ENCODE measurements at regions not wholly inside any gene's neighbourhood (a gene's known extent, or its start where the extent isn't known, plus 50 kb on each side); places are given as distances from the start of the nearest gene placed in this dataset.

DNA sequence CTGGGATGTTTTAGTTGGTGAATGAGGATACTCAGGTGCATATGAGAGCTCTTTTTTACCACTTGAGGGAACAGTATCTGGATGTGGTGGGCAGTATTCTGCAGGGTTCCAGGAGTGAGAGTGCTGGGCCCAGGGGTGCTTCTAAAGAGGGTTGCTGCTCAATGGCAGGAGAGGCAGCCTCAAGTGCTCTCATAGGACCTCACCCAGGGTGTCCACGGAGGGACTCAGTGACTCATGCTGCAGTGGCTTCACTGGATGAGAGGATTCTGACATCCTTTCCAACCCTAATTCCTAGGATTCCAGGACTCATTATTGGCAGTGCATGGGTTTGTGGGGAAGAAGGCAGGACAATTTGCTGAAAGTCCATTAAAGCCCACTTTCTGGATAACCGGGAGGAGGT is 176.6 kb upstream of the FERMT1 start:
- Histone ChIP-seq H3K27me3 (no peaks in the 10 kb centered on the region), H3K36me3 (no peaks in the 10 kb centered on the region), H3K27ac (no peak overlapping the region), H3K9me3 (no peaks in the 10 kb centered on the region), H3K4me3 (no peak overlapping the region), H3K4me1 (no peaks in the 10 kb centered on the region)
- TF ChIP-seq, protein P1, sequence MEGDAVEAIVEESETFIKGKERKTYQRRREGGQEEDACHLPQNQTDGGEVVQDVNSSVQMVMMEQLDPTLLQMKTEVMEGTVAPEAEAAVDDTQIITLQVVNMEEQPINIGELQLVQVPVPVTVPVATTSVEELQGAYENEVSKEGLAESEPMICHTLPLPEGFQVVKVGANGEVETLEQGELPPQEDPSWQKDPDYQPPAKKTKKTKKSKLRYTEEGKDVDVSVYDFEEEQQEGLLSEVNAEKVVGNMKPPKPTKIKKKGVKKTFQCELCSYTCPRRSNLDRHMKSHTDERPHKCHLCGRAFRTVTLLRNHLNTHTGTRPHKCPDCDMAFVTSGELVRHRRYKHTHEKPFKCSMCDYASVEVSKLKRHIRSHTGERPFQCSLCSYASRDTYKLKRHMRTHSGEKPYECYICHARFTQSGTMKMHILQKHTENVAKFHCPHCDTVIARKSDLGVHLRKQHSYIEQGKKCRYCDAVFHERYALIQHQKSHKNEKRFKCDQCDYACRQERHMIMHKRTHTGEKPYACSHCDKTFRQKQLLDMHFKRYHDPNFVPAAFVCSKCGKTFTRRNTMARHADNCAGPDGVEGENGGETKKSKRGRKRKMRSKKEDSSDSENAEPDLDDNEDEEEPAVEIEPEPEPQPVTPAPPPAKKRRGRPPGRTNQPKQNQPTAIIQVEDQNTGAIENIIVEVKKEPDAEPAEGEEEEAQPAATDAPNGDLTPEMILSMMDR (IDR thresholded peaks at IDR 0.05): no peak
- DNase-seq (ENCODE audit: low spot score in 2 of 2): no peak
- intact Hi-C loops (cut with DNase I): no loop called here

DNA sequence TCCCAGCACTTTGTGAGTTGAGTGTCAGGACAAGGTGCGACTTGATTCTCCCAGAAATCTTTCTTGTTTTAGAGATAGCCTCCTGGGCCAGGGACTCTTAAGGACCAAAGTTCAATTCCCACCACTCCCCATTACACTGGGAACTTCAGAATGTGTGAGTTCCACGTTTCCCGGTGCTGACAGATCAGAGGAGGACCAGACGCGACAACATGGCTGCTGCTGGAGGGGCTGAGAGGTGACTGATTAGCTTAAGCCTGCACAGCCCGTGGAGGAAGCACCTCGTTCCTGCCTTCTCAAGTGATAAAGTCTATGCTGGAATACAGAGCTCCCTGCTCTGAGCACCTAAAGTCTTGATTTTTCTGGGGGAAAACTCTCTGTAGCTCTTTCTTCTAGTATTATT is 175.2 kb upstream of the FERMT1 start:
- intact Hi-C loops (cut with DNase I): no loop called here
- Histone ChIP-seq H3K27me3 (no peaks in the 10 kb centered on the region), H3K4me3 (no peak overlapping the region), H3K9me3 (no peaks in the 10 kb centered on the region), H3K27ac (no peak overlapping the region), H3K4me1 (no peaks in the 10 kb centered on the region), H3K36me3 (no peaks in the 10 kb centered on the region)
- TF ChIP-seq, protein P1 (IDR thresholded peaks at IDR 0.05): no peak
- DNase-seq (ENCODE audit: low spot score in 2 of 2): no peak

- H3K4me3 ChIP-seq: no peak overlapping the region
- intact Hi-C loops (cut with DNase I): no loop called here
- TF ChIP-seq, protein P1 (IDR thresholded peaks at IDR 0.05): no peak
- H3K4me1 ChIP-seq: no peaks in the 10 kb centered on the region
- H3K9me3 ChIP-seq: no peaks in the 10 kb centered on the region
- no peak for DNase-seq (ENCODE audit: low spot score in 2 of 2)
- no peaks in the 10 kb centered on the region for H3K27me3 ChIP-seq
- no peaks in the 10 kb centered on the region for H3K36me3 ChIP-seq
- no peak overlapping the region for H3K27ac ChIP-seq
Observed at GRCh38 chr20:6295867-6296256, 173.0 kb upstream of the FERMT1 start.

GRCh38 chr20:6295127-6295866 is 172.5 kb upstream of the FERMT1 start:
- TF ChIP-seq, protein P1 (IDR thresholded peaks at IDR 0.05): no peak
- intact Hi-C loops (cut with DNase I): no loop called here
- DNase-seq (ENCODE audit: low spot score in 2 of 2): no peak
- H3K9me3 ChIP-seq: no peaks in the 10 kb centered on the region
- H3K4me1 ChIP-seq: no peaks in the 10 kb centered on the region
- no peak overlapping the region for H3K4me3 ChIP-seq
- H3K36me3 ChIP-seq: no peaks in the 10 kb centered on the region
- H3K27me3 ChIP-seq: no peaks in the 10 kb centered on the region
- no peak overlapping the region for H3K27ac ChIP-seq

GRCh38 chr20:6287471-6287870 is 164.6 kb upstream of the FERMT1 start:
- H3K9me3 ChIP-seq: peaks cover 0 to 14% of the 10 kb centered on the region in 2 donors
- no peak overlapping the region for H3K27ac ChIP-seq
- intact Hi-C loops (cut with DNase I): no loop called here
- TF ChIP-seq, protein P1 (IDR thresholded peaks at IDR 0.05): no peak
- no peaks in the 10 kb centered on the region for H3K27me3 ChIP-seq
- H3K4me3 ChIP-seq: no peak overlapping the region
- no peak for DNase-seq (ENCODE audit: low spot score in 2 of 2)
- H3K4me1 ChIP-seq: no peaks in the 10 kb centered on the region
- H3K36me3 ChIP-seq: no peaks in the 10 kb centered on the region
